ENCODE measurements at regions not wholly inside any gene's neighbourhood (a gene's known extent, or its start where the extent isn't known, plus 50 kb on each side); places are given as distances from the start of the nearest gene placed in this dataset.

DNA sequence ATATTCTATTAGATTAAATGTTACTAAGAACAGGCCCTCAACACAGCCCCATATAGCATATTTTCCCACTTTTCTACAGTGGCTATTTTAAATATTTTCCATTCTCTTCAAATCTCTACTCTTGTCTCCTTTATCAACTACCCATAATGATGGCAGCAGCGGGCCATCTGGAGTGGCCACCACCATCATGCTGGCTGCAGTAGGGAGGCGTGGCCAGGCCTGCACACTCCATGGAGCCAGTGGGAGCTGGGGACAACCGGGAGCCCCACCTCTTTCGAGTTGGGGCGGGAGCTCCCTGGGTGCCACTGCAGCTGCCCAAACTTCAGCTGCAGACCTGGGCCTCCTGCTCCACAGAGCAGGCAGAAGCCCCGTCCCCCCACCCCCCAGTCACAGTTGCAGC is 98.4 kb upstream of the RANBP6 start:
- TF ChIP-seq, protein P1, sequence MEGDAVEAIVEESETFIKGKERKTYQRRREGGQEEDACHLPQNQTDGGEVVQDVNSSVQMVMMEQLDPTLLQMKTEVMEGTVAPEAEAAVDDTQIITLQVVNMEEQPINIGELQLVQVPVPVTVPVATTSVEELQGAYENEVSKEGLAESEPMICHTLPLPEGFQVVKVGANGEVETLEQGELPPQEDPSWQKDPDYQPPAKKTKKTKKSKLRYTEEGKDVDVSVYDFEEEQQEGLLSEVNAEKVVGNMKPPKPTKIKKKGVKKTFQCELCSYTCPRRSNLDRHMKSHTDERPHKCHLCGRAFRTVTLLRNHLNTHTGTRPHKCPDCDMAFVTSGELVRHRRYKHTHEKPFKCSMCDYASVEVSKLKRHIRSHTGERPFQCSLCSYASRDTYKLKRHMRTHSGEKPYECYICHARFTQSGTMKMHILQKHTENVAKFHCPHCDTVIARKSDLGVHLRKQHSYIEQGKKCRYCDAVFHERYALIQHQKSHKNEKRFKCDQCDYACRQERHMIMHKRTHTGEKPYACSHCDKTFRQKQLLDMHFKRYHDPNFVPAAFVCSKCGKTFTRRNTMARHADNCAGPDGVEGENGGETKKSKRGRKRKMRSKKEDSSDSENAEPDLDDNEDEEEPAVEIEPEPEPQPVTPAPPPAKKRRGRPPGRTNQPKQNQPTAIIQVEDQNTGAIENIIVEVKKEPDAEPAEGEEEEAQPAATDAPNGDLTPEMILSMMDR (IDR thresholded peaks at IDR 0.05): no peak
- no peak for TF ChIP-seq EZH2 (IDR thresholded peaks at IDR 0.05)
- no peak for TF ChIP-seq EZH2phosphoT487 (IDR thresholded peaks at IDR 0.05)
